Astrocyte of the spinal cord (primary cell): ENCODE measurements at regions not wholly inside any gene's neighbourhood (a gene's known extent, or its start where the extent isn't known, plus 50 kb on each side); places are given as distances from the start of the nearest gene placed in this dataset.

Experiments
- DNase-seq: peaks from one replicate; pipeline ENCODE4 v3.0.0; 2011; ENCODE audit warnings: low read depth, low spot score
- H3K4me3 ChIP-seq: 2 replicates; pipeline ENCODE4 v1.5.1; 2011; ENCODE audit warnings: low read depth, mild to moderate bottlenecking, low read length, moderate library complexity
- CTCF ChIP-seq: IDR thresholded peaks from 2 replicates; pipeline ENCODE4 v1.5.1; 2012; ENCODE audit warnings: low read depth, mild to moderate bottlenecking, low read length, inconsistent platforms
- in situ Hi-C: cut with HindIII; loops from 2 replicates; pipeline ENCODE4 v1.10.0; 2017; ENCODE audit warnings: low sequenced_read_pairs

GRCh38 chr18:11339188-11339775, 189.9 kb upstream of the PIEZO2 start:
- H3K4me3 ChIP-seq: no peak overlapping the region
- no peak for TF ChIP-seq CTCF
- no peak for DNase-seq
- in situ Hi-C loops: no loop called here

- DNase-seq: no peak
- TF ChIP-seq CTCF: no peak
- in situ Hi-C loops: no loop called here
- H3K4me3 ChIP-seq: no peak overlapping the region
Observed at GRCh38 chr18:11336241-11336640, 186.9 kb upstream of the PIEZO2 start.

GRCh38 chr18:11327391-11328009, 178.1 kb upstream of the PIEZO2 start:
- H3K4me3 ChIP-seq: no peak overlapping the region
- in situ Hi-C loops: no loop called here
- peak; percentile 60 for DNase-seq
- TF ChIP-seq CTCF: no peak

- in situ Hi-C loops: no loop called here
Observed at GRCh38 chr18:11324956-11325882, 175.8 kb upstream of the PIEZO2 start.

GRCh38 chr18:11324510-11324909, 175.1 kb upstream of the PIEZO2 start:
- in situ Hi-C loops: no loop called here
- no peak for TF ChIP-seq CTCF
- no peak overlapping the region for H3K4me3 ChIP-seq
- DNase-seq: peak; percentile 35

More at GRCh38 chr18:11324956-11325882, 175.8 kb upstream of the PIEZO2 start:
- peak; percentile 91 for DNase-seq
- no peak overlapping the region for H3K4me3 ChIP-seq
- TF ChIP-seq CTCF: no peak

- in situ Hi-C loops: no loop called here
- DNase-seq: peak; percentile 80
- H3K4me3 ChIP-seq: no peak overlapping the region
- peak; percentile 7 for TF ChIP-seq CTCF
Observed at GRCh38 chr18:11323359-11323819, 174.0 kb upstream of the PIEZO2 start.
